Stimulated activated CD8-positive, alpha-beta memory T cell treated with anti-CD3 and anti-CD28 coated beads, Interleukin-15, amount 100 ng/mL, for 1 hour (primary cell): ENCODE measurements at regions not wholly inside any gene's neighbourhood (a gene's known extent, or its start where the extent isn't known, plus 50 kb on each side); places are given as distances from the start of the nearest gene placed in this dataset.
"Not testable (repeated sequence)": the region's sequence is repeated elsewhere in the genome, so short reads cannot be mapped to it uniquely, and the experiment has no call there.

Experiments
- DNase-seq: peaks from one replicate; pipeline ENCODE4 v3.0.0-alpha.2; 2020; ENCODE audit warnings: low read depth

- DNase-seq: not testable (repeated sequence)
Measured at GRCh38 chr2:192958615-192959014, 763.9 kb upstream of the TMEFF2 start.

- DNase-seq: no peak
Measured at GRCh38 chr2:192957425-192957824, 762.7 kb upstream of the TMEFF2 start.

- no peak for DNase-seq
Measured at GRCh38 chr2:192953116-192953515, 758.4 kb upstream of the TMEFF2 start.

- DNase-seq: no peak
Measured at GRCh38 chr2:192952245-192952644, 757.5 kb upstream of the TMEFF2 start.

- no peak for DNase-seq
Measured at GRCh38 chr2:192948316-192948715, 753.6 kb upstream of the TMEFF2 start.

- DNase-seq: no peak
Measured at GRCh38 chr2:192947352-192947751, 752.6 kb upstream of the TMEFF2 start.

GRCh38 chr2:192940767-192941166 lies 746.0 kb upstream of the TMEFF2 start:
- DNase-seq: no peak

GRCh38 chr2:192932376-192932775 lies 737.6 kb upstream of the TMEFF2 start:
- DNase-seq: no peak

- not testable (repeated sequence) for DNase-seq
Measured at GRCh38 chr2:192921631-192922030, 726.9 kb upstream of the TMEFF2 start.

GRCh38 chr2:192901446-192901845 lies 706.7 kb upstream of the TMEFF2 start:
- DNase-seq: no peak

GRCh38 chr2:192899466-192899865 lies 704.7 kb upstream of the TMEFF2 start:
- no peak for DNase-seq

GRCh38 chr2:192893976-192894375 lies 699.2 kb upstream of the TMEFF2 start:
- DNase-seq: not testable (repeated sequence)

GRCh38 chr2:192888109-192888508 lies 693.4 kb upstream of the TMEFF2 start:
- no peak for DNase-seq

GRCh38 chr2:192887337-192887736 lies 692.6 kb upstream of the TMEFF2 start:
- no peak for DNase-seq

- no peak for DNase-seq
Measured at GRCh38 chr2:192886636-192887035, 691.9 kb upstream of the TMEFF2 start.

GRCh38 chr2:192885569-192886160 lies 690.9 kb upstream of the TMEFF2 start:
- DNase-seq: no peak

- no peak for DNase-seq
Measured at GRCh38 chr2:192877159-192877558, 682.4 kb upstream of the TMEFF2 start.

GRCh38 chr2:192876698-192877097 lies 682.0 kb upstream of the TMEFF2 start:
- DNase-seq: no peak

GRCh38 chr2:192854706-192855105 lies 660.0 kb upstream of the TMEFF2 start:
- DNase-seq: no peak

- no peak for DNase-seq
Measured at GRCh38 chr2:192854031-192854430, 659.3 kb upstream of the TMEFF2 start.

GRCh38 chr2:192828947-192829346 lies 634.2 kb upstream of the TMEFF2 start:
- DNase-seq: no peak

- DNase-seq: no peak
Measured at GRCh38 chr2:192828175-192828574, 633.4 kb upstream of the TMEFF2 start.

- no peak for DNase-seq
Measured at GRCh38 chr2:192827735-192828134, 633.0 kb upstream of the TMEFF2 start.

GRCh38 chr2:192814376-192814775 lies 619.6 kb upstream of the TMEFF2 start:
- DNase-seq: no peak

- DNase-seq: no peak
Measured at GRCh38 chr2:192813341-192813740, 618.6 kb upstream of the TMEFF2 start.
